ENCODE measurements at regions not wholly inside any gene's neighbourhood (a gene's known extent, or its start where the extent isn't known, plus 50 kb on each side); places are given as distances from the start of the nearest gene placed in this dataset.
"Not testable (repeated sequence)": the region's sequence is repeated elsewhere in the genome, so short reads cannot be mapped to it uniquely, and the experiment has no call there.

GRCh38 chr13:78881054-78881453 is 222.1 kb upstream of the OBI1 start:
- no peak for DNase-seq (ENCODE audit: low read depth in 4 of 4, low spot score in 3 of 4)

GRCh38 chr13:78876915-78877549 is 218.1 kb upstream of the OBI1 start:
- no peak for DNase-seq (ENCODE audit: low read depth in 4 of 4, low spot score in 3 of 4)

GRCh38 chr13:78875792-78876580 is 217.0 kb upstream of the OBI1 start:
- DNase-seq (ENCODE audit: low read depth in 4 of 4, low spot score in 3 of 4) = no peak

- DNase-seq (ENCODE audit: low read depth in 4 of 4, low spot score in 3 of 4) = no peak
These were observed 210.0 kb upstream of the OBI1 start for GRCh38 chr13:78868991-78869390.

GRCh38 chr13:78867655-78868054 is 208.7 kb upstream of the OBI1 start:
- no peak for DNase-seq (ENCODE audit: low read depth in 4 of 4, low spot score in 3 of 4)

GRCh38 chr13:78866076-78866475 is 207.1 kb upstream of the OBI1 start:
- not testable (repeated sequence) for DNase-seq (ENCODE audit: low read depth in 4 of 4, low spot score in 3 of 4)

GRCh38 chr13:78862446-78862845 is 203.5 kb upstream of the OBI1 start:
- no peak for DNase-seq (ENCODE audit: low read depth in 4 of 4, low spot score in 3 of 4)

- no peak for DNase-seq (ENCODE audit: low read depth in 4 of 4, low spot score in 3 of 4)
These were observed 193.8 kb upstream of the OBI1 start for GRCh38 chr13:78852709-78853108.

- no peak for DNase-seq (ENCODE audit: low read depth in 4 of 4, low spot score in 3 of 4)
These were observed 186.9 kb upstream of the OBI1 start for GRCh38 chr13:78845656-78846365.

GRCh38 chr13:78844106-78844505 is 185.2 kb upstream of the OBI1 start:
- no peak for DNase-seq (ENCODE audit: low read depth in 4 of 4, low spot score in 3 of 4)

GRCh38 chr13:78841358-78841963 is 182.5 kb upstream of the OBI1 start:
- DNase-seq (ENCODE audit: low read depth in 4 of 4, low spot score in 3 of 4) = no peak

GRCh38 chr13:78836238-78836784 is 177.4 kb upstream of the OBI1 start:
- no peak for DNase-seq (ENCODE audit: low read depth in 4 of 4, low spot score in 3 of 4)

GRCh38 chr13:78832461-78832860 is 173.5 kb upstream of the OBI1 start:
- DNase-seq (ENCODE audit: low read depth in 4 of 4, low spot score in 3 of 4) = no peak

GRCh38 chr13:78830508-78830907 is 171.6 kb upstream of the OBI1 start:
- DNase-seq (ENCODE audit: low read depth in 4 of 4, low spot score in 3 of 4) = no peak

GRCh38 chr13:78829821-78830220 is 170.9 kb upstream of the OBI1 start:
- DNase-seq (ENCODE audit: low read depth in 4 of 4, low spot score in 3 of 4) = no peak

GRCh38 chr13:78827471-78827870 is 168.5 kb upstream of the OBI1 start:
- no peak for DNase-seq (ENCODE audit: low read depth in 4 of 4, low spot score in 3 of 4)

GRCh38 chr13:78826936-78827335 is 168.0 kb upstream of the OBI1 start:
- no peak for DNase-seq (ENCODE audit: low read depth in 4 of 4, low spot score in 3 of 4)

- no peak for DNase-seq (ENCODE audit: low read depth in 4 of 4, low spot score in 3 of 4)
These were observed 167.4 kb upstream of the OBI1 start for GRCh38 chr13:78826312-78826711.

GRCh38 chr13:78820541-78820940 is 161.6 kb upstream of the OBI1 start:
- DNase-seq (ENCODE audit: low read depth in 4 of 4, low spot score in 3 of 4) = no peak

- DNase-seq (ENCODE audit: low read depth in 4 of 4, low spot score in 3 of 4) = no peak
These were observed 157.6 kb upstream of the OBI1 start for GRCh38 chr13:78816592-78816991.

- DNase-seq (ENCODE audit: low read depth in 4 of 4, low spot score in 3 of 4) = no peak
These were observed 157.2 kb upstream of the OBI1 start for GRCh38 chr13:78816154-78816553.
